NCI-H2107 treated with DMSO at 0.1 percent for 48 hours (cell line): ENCODE measurements at regions not wholly inside any gene's neighbourhood (a gene's known extent, or its start where the extent isn't known, plus 50 kb on each side); places are given as distances from the start of the nearest gene placed in this dataset.

Experiments used
- DNase-seq: peaks from one replicate; lab custom pipeline; 2025; ENCODE audit not compliant: unreplicated experiment; lab: John Stamatoyannopoulos, UW

- no peak for DNase-seq
Observed at GRCh38 chr2:6757215-6757614, 108.5 kb downstream of the CMPK2 start.

GRCh38 chr2:6759689-6760088, 106.0 kb downstream of the CMPK2 start:
- no peak for DNase-seq

- no peak for DNase-seq
Observed at GRCh38 chr2:6760132-6760531, 105.6 kb downstream of the CMPK2 start.

- DNase-seq, result no peak
Observed at GRCh38 chr2:6764968-6765723, 100.6 kb downstream of the CMPK2 start.

- no peak for DNase-seq
Observed at GRCh38 chr2:6769346-6769745, 96.4 kb downstream of the CMPK2 start.

- DNase-seq, result no peak
Observed at GRCh38 chr2:6770006-6770405, 95.7 kb downstream of the CMPK2 start.

GRCh38 chr2:6771634-6772611, 93.8 kb downstream of the CMPK2 start:
- DNase-seq, result no peak

GRCh38 chr2:6773007-6773693, 92.6 kb downstream of the CMPK2 start:
- peak; percentile 54 for DNase-seq

GRCh38 chr2:6773694-6774044, 92.0 kb downstream of the CMPK2 start:
- no peak for DNase-seq

- DNase-seq, result no peak
Observed at GRCh38 chr2:6776125-6776524, 89.6 kb downstream of the CMPK2 start.

- DNase-seq, result no peak
Observed at GRCh38 chr2:6777626-6778025, 88.1 kb downstream of the CMPK2 start.

- DNase-seq, result peak; percentile 9
Observed at GRCh38 chr2:6780765-6781274, 84.9 kb downstream of the CMPK2 start.

- no peak for DNase-seq
Observed at GRCh38 chr2:6782517-6783237, 83.0 kb downstream of the CMPK2 start.

GRCh38 chr2:6783238-6783614, 82.5 kb downstream of the CMPK2 start:
- DNase-seq, result no peak

- DNase-seq, result no peak
Observed at GRCh38 chr2:6784291-6784690, 81.4 kb downstream of the CMPK2 start.

- no peak for DNase-seq
Observed at GRCh38 chr2:6785493-6785892, 80.2 kb downstream of the CMPK2 start.

GRCh38 chr2:6787376-6787775, 78.3 kb downstream of the CMPK2 start:
- no peak for DNase-seq

- DNase-seq, result no peak
Observed at GRCh38 chr2:6788614-6789013, 77.1 kb downstream of the CMPK2 start.

- no peak for DNase-seq
Observed at GRCh38 chr2:6789559-6790138, 76.1 kb downstream of the CMPK2 start.

GRCh38 chr2:6791682-6792081, 74.0 kb downstream of the CMPK2 start:
- no peak for DNase-seq
